ENCODE measurements at regions not wholly inside any gene's neighbourhood (a gene's known extent, or its start where the extent isn't known, plus 50 kb on each side); places are given as distances from the start of the nearest gene placed in this dataset.
"Not testable (repeated sequence)": the region's sequence is repeated elsewhere in the genome, so short reads cannot be mapped to it uniquely, and the experiment has no call there.

DNA sequence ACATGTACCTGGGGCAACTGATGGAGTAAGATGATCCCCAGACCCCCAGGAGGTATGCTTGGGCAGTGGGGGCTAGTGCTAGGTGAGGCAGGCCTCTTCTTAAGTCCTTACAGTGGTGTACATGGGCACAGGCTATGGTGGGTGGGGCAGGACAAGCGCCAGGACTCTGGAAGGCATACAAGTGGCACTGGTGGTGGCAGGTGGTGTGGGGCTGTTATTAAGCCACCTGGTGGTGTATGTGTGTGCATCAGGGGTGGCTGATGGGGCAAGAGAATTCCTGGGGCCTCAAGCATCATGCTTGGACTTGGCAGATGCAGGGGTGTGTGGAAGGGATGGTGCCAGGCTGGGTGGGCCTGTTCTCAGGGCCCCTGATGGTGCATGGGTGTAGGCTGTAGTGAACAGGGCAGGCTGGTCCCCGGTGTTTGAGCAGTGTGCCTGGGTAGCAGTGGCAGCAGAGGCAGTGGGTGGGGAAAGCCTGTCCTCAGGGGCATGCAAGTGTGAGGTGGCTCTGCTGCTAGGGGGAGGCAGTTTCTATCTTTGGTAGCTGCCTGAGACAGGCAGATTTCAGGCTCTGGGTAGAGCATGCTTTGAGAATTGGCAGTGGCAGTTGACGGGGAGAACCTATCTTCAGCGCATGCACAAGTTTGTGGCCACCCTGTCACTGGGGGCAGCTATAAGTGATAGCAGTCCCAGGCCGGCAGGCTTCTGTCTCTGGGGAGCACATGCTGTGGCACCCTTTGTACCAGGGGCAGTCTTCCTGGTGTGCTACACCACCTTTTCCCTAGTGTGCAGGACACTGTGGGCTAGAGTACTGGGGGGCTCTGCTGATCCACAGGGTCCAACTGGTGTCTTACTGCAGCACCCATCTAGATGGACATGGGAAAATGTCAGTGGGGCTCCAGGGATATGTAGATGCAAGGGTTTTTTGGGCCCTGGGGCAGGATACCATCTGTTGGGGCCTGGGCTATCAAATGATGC, 52.6 kb upstream of the ABCD2 start:
- no peak overlapping the region for H3K27ac ChIP-seq
- TF ChIP-seq ZFX (IDR thresholded peaks at IDR 0.05) = no peak
- no peak for TF ChIP-seq CTCF (conservative IDR thresholded peaks at IDR 0.05)

- not testable (repeated sequence) for H3K27ac ChIP-seq
Measured at GRCh38 chr12:39669539-39669938, 49.9 kb upstream of the ABCD2 start.

All from C4-2B (cell line).